ENCODE measurements at regions not wholly inside any gene's neighbourhood (a gene's known extent, or its start where the extent isn't known, plus 50 kb on each side); places are given as distances from the start of the nearest gene placed in this dataset.

DNA sequence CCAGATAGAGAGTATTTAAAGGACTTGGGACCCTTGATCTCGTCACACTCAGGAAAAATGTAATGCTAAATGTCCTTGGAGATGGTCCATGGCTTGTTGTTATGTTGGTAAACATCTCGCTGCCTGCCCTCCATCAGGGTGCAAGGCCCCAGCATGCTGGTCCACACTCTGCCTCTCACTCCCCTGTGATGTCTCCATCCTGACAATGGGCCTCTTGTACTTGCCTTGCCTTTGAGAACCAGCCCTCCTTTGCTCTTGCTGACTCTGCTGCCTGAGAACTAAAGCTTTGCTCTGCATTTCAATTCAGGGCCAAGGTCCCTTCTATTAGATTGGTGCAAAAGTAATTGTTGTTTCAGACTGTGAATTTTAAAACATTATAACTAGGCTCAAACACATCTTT lies 131.0 kb upstream of the LMNTD1 start:
- no peak for TF ChIP-seq EZH2 (IDR thresholded peaks at IDR 0.05; ENCODE audit: low read length, missing control alignments)
- TF ChIP-seq, protein P1, sequence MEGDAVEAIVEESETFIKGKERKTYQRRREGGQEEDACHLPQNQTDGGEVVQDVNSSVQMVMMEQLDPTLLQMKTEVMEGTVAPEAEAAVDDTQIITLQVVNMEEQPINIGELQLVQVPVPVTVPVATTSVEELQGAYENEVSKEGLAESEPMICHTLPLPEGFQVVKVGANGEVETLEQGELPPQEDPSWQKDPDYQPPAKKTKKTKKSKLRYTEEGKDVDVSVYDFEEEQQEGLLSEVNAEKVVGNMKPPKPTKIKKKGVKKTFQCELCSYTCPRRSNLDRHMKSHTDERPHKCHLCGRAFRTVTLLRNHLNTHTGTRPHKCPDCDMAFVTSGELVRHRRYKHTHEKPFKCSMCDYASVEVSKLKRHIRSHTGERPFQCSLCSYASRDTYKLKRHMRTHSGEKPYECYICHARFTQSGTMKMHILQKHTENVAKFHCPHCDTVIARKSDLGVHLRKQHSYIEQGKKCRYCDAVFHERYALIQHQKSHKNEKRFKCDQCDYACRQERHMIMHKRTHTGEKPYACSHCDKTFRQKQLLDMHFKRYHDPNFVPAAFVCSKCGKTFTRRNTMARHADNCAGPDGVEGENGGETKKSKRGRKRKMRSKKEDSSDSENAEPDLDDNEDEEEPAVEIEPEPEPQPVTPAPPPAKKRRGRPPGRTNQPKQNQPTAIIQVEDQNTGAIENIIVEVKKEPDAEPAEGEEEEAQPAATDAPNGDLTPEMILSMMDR (conservative IDR thresholded peaks at IDR 0.05 in 1 of 2, IDR thresholded peaks at IDR 0.05 in 1 of 2; ENCODE audit: low read depth in 1 of 2, low read length in 2 of 2): no peak

All from fibroblast of lung (primary cell).